Stimulated activated CD8-positive, alpha-beta memory T cell treated with anti-CD3 and anti-CD28 coated beads, Interleukin-15, amount 100 ng/mL, for 48 hours (primary cell): ENCODE measurements at regions not wholly inside any gene's neighbourhood (a gene's known extent, or its start where the extent isn't known, plus 50 kb on each side); places are given as distances from the start of the nearest gene placed in this dataset.

Source experiments
- DNase-seq, 2 donors: peaks; one replicate each; pipeline ENCODE4 v3.0.0-alpha.2; 2020; ENCODE audit warnings: low read depth in 2 of 2

- peak in 1 of 2 donors; percentile 6 for DNase-seq
These were observed 105.3 kb upstream of the NKX1-1 start for GRCh38 chr4:1511441-1512041.

- no peak for DNase-seq
These were observed 104.7 kb upstream of the NKX1-1 start for GRCh38 chr4:1510931-1511330.

- no peak for DNase-seq
These were observed 103.1 kb upstream of the NKX1-1 start for GRCh38 chr4:1509366-1509765.

GRCh38 chr4:1508161-1509160 is 102.2 kb upstream of the NKX1-1 start:
- no peak for DNase-seq

- DNase-seq, result no peak
These were observed 100.9 kb upstream of the NKX1-1 start for GRCh38 chr4:1506956-1507721.

GRCh38 chr4:1505511-1506460 is 99.5 kb upstream of the NKX1-1 start:
- no peak for DNase-seq

- no peak for DNase-seq
These were observed 98.6 kb upstream of the NKX1-1 start for GRCh38 chr4:1504595-1505500.

- DNase-seq, result no peak
These were observed 97.6 kb upstream of the NKX1-1 start for GRCh38 chr4:1503583-1504471.

- DNase-seq, result no peak
These were observed 96.7 kb upstream of the NKX1-1 start for GRCh38 chr4:1502976-1503375.

- DNase-seq, result no peak
These were observed 96.3 kb upstream of the NKX1-1 start for GRCh38 chr4:1502501-1502886.

GRCh38 chr4:1501754-1502500 is 95.7 kb upstream of the NKX1-1 start:
- no peak for DNase-seq

GRCh38 chr4:1500966-1501753 is 94.9 kb upstream of the NKX1-1 start:
- DNase-seq, result no peak

GRCh38 chr4:1500231-1500965 is 94.2 kb upstream of the NKX1-1 start:
- DNase-seq, result no peak

- DNase-seq, result no peak
These were observed 93.2 kb upstream of the NKX1-1 start for GRCh38 chr4:1499465-1499864.

- DNase-seq, result no peak
These were observed 91.1 kb upstream of the NKX1-1 start for GRCh38 chr4:1497189-1497801.

- no peak for DNase-seq
These were observed 89.9 kb upstream of the NKX1-1 start for GRCh38 chr4:1496116-1496642.
